ENCODE measurements at regions not wholly inside any gene's neighbourhood (a gene's known extent, or its start where the extent isn't known, plus 50 kb on each side); places are given as distances from the start of the nearest gene placed in this dataset.

GRCh38 chr10:129040377-129040776 is 426.7 kb upstream of the MGMT start:
- Histone ChIP-seq H2AFZ (ENCODE audit: low read length) (no peak overlapping the region), H3K9me2 (replicated peaks; ENCODE audit: low read length) (no peaks in the 10 kb centered on the region), H3K9me3 (ENCODE audit: low read length) (no peaks in the 10 kb centered on the region), H3K27ac (ENCODE audit: low read length) (no peak overlapping the region), H3K27me3 (ENCODE audit: low read length) (no peaks in the 10 kb centered on the region), H3K4me1 (ENCODE audit: insufficient read depth, low read length) (no peaks in the 10 kb centered on the region), H3K9ac (ENCODE audit: low read length) (no peak overlapping the region), H3K36me3 (ENCODE audit: low read depth, low read length) (no peaks in the 10 kb centered on the region), H3K4me2 (ENCODE audit: low read length) (no peak overlapping the region), H3K79me2 (ENCODE audit: low read length) (no peaks in the 10 kb centered on the region), H3K4me3 (ENCODE audit: low read length) (no peak overlapping the region), H4K20me1 (ENCODE audit: low read length) (no peaks in the 10 kb centered on the region), H3F3A (ENCODE audit: low read length, unreplicated experiment) (no peaks in the 10 kb centered on the region)
- ChIA-PET POLR2A (ENCODE audit: unreplicated experiment) (no interaction called here), CTCF (no interaction called here)
- no TSS peak for BruUV-seq (replicated peaks)
- intact Hi-C loops (cut with micrococcal nuclease): no loop called here
- TF ChIP-seq EZH2phosphoT487 (IDR thresholded peaks at IDR 0.05; ENCODE audit: borderline replicate concordance, low read length) (no peak), EZH2 (IDR thresholded peaks at IDR 0.05; ENCODE audit: low read length, unreplicated experiment) (no peak), CTCF (conservative IDR thresholded peaks at IDR 0.05; ENCODE audit: low read depth, low read length) (no peak)
- DNase-seq (no peak), ATAC-seq (no peak)

GRCh38 chr10:129041916-129042315 is 425.1 kb upstream of the MGMT start:
- BruUV-seq (replicated peaks): no TSS peak

More at GRCh38 chr10:129041916-129042315, 425.1 kb upstream of the MGMT start:
- Histone ChIP-seq H2AFZ (ENCODE audit: low read length) (no peak overlapping the region), H3K4me1 (ENCODE audit: insufficient read depth, low read length) (no peaks in the 10 kb centered on the region), H3K9ac (ENCODE audit: low read length) (no peak overlapping the region), H4K20me1 (ENCODE audit: low read length) (no peaks in the 10 kb centered on the region), H3K9me2 (replicated peaks; ENCODE audit: low read length) (no peaks in the 10 kb centered on the region), H3K9me3 (ENCODE audit: low read length) (no peaks in the 10 kb centered on the region), H3K4me2 (ENCODE audit: low read length) (no peak overlapping the region), H3K36me3 (ENCODE audit: low read depth, low read length) (no peaks in the 10 kb centered on the region), H3F3A (ENCODE audit: low read length, unreplicated experiment) (no peaks in the 10 kb centered on the region), H3K79me2 (ENCODE audit: low read length) (no peaks in the 10 kb centered on the region), H3K27ac (ENCODE audit: low read length) (no peak overlapping the region), H3K27me3 (ENCODE audit: low read length) (no peaks in the 10 kb centered on the region), H3K4me3 (ENCODE audit: low read length) (no peak overlapping the region)
- intact Hi-C loops (cut with micrococcal nuclease): no loop called here
- ATAC-seq: no peak
- CTCF ChIA-PET: no interaction called here
- no peak for DNase-seq
- TF ChIP-seq CTCF (conservative IDR thresholded peaks at IDR 0.05; ENCODE audit: low read depth, low read length) (no peak), EZH2phosphoT487 (IDR thresholded peaks at IDR 0.05; ENCODE audit: borderline replicate concordance, low read length) (no peak), EZH2 (IDR thresholded peaks at IDR 0.05; ENCODE audit: low read length, unreplicated experiment) (no peak)
- POLR2A ChIA-PET (ENCODE audit: unreplicated experiment): no interaction called here

Measured in PC-3 (cell line).